K562 (cell line): ENCODE measurements at regions not wholly inside any gene's neighbourhood (a gene's known extent, or its start where the extent isn't known, plus 50 kb on each side); places are given as distances from the start of the nearest gene placed in this dataset.

ENCODE experiments used
- TF ChIP-seq, protein P1 (sequence below): fragments of 200-600 bp; sonication (generic); IDR thresholded peaks from one replicate; pipeline ENCODE4 v1.6.1; 2012; ENCODE audit warnings: mild to moderate bottlenecking, low read depth, low read length, inconsistent platforms
- TF ChIP-seq, protein P2 (sequence below), 3 experiments: fragments of 200-800 bp in 1 of 3; sonication (Bioruptor generic) in 1 of 3; sonication (generic) in 1 of 3; formaldehyde crosslinking in 1 of 3; IDR thresholded peaks; 2 replicates each; pipeline versions ENCODE4 v1.6.1 to v1.8.0; 2016 to 2022; ENCODE audit warnings: mild to moderate bottlenecking in 2 of 3, missing compliant biosample characterization in 2 of 3, missing genetic modification characterization in 2 of 3, missing genetic modification reagents in 1 of 3

DNA sequence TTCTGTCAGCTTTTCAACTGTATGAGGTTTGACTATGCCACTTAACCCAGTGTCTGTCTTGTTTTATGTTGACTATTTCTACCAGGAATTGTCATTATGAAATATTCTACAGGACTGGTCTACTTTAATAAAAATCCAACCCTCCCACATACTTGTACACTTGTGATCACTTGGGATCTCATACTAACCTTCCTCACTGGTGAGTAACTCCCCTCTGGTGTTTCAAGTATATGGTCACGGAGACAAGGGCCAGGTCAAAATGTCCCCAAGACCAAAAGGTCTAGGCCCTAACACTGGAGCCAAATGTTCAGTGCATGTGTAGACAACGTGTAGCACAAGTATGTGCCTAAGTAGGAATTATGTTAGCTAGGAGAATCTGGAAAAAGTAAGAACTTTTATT lies 122.7 kb upstream of the TJP1 start (continued):
- TF ChIP-seq, protein P1, sequence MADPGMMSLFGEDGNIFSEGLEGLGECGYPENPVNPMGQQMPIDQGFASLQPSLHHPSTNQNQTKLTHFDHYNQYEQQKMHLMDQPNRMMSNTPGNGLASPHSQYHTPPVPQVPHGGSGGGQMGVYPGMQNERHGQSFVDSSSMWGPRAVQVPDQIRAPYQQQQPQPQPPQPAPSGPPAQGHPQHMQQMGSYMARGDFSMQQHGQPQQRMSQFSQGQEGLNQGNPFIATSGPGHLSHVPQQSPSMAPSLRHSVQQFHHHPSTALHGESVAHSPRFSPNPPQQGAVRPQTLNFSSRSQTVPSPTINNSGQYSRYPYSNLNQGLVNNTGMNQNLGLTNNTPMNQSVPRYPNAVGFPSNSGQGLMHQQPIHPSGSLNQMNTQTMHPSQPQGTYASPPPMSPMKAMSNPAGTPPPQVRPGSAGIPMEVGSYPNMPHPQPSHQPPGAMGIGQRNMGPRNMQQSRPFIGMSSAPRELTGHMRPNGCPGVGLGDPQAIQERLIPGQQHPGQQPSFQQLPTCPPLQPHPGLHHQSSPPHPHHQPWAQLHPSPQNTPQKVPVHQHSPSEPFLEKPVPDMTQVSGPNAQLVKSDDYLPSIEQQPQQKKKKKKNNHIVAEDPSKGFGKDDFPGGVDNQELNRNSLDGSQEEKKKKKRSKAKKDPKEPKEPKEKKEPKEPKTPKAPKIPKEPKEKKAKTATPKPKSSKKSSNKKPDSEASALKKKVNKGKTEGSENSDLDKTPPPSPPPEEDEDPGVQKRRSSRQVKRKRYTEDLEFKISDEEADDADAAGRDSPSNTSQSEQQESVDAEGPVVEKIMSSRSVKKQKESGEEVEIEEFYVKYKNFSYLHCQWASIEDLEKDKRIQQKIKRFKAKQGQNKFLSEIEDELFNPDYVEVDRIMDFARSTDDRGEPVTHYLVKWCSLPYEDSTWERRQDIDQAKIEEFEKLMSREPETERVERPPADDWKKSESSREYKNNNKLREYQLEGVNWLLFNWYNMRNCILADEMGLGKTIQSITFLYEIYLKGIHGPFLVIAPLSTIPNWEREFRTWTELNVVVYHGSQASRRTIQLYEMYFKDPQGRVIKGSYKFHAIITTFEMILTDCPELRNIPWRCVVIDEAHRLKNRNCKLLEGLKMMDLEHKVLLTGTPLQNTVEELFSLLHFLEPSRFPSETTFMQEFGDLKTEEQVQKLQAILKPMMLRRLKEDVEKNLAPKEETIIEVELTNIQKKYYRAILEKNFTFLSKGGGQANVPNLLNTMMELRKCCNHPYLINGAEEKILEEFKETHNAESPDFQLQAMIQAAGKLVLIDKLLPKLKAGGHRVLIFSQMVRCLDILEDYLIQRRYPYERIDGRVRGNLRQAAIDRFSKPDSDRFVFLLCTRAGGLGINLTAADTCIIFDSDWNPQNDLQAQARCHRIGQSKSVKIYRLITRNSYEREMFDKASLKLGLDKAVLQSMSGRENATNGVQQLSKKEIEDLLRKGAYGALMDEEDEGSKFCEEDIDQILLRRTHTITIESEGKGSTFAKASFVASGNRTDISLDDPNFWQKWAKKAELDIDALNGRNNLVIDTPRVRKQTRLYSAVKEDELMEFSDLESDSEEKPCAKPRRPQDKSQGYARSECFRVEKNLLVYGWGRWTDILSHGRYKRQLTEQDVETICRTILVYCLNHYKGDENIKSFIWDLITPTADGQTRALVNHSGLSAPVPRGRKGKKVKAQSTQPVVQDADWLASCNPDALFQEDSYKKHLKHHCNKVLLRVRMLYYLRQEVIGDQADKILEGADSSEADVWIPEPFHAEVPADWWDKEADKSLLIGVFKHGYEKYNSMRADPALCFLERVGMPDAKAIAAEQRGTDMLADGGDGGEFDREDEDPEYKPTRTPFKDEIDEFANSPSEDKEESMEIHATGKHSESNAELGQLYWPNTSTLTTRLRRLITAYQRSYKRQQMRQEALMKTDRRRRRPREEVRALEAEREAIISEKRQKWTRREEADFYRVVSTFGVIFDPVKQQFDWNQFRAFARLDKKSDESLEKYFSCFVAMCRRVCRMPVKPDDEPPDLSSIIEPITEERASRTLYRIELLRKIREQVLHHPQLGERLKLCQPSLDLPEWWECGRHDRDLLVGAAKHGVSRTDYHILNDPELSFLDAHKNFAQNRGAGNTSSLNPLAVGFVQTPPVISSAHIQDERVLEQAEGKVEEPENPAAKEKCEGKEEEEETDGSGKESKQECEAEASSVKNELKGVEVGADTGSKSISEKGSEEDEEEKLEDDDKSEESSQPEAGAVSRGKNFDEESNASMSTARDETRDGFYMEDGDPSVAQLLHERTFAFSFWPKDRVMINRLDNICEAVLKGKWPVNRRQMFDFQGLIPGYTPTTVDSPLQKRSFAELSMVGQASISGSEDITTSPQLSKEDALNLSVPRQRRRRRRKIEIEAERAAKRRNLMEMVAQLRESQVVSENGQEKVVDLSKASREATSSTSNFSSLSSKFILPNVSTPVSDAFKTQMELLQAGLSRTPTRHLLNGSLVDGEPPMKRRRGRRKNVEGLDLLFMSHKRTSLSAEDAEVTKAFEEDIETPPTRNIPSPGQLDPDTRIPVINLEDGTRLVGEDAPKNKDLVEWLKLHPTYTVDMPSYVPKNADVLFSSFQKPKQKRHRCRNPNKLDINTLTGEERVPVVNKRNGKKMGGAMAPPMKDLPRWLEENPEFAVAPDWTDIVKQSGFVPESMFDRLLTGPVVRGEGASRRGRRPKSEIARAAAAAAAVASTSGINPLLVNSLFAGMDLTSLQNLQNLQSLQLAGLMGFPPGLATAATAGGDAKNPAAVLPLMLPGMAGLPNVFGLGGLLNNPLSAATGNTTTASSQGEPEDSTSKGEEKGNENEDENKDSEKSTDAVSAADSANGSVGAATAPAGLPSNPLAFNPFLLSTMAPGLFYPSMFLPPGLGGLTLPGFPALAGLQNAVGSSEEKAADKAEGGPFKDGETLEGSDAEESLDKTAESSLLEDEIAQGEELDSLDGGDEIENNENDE, result no peak
- TF ChIP-seq, protein P2, sequence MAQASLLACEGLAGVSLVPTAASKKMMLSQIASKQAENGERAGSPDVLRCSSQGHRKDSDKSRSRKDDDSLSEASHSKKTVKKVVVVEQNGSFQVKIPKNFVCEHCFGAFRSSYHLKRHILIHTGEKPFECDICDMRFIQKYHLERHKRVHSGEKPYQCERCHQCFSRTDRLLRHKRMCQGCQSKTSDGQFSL (CRISPR knock-in tag; IDR thresholded peaks at IDR 0.05), result no peak
- TF ChIP-seq, protein P2 (tag; IDR thresholded peaks at IDR 0.05), result no peak
